Mucosa of descending colon (tissue), 3 donors: ENCODE measurements at regions not wholly inside any gene's neighbourhood (a gene's known extent, or its start where the extent isn't known, plus 50 kb on each side); places are given as distances from the start of the nearest gene placed in this dataset.

Source experiments
- ATAC-seq: fragments of 200-7000 bp; cut with Tn5 transposase; one replicate; pipeline ENCODE4 v1.9.1; 2020; ENCODE audit warnings: mild to moderate bottlenecking, moderate library complexity
- DNase-seq, 3 donors: peaks; one replicate each; pipeline ENCODE4 v3.0.0-alpha.2; 2020
- H3K36me3 ChIP-seq: fragments of 200-600 bp; one replicate; pipeline ENCODE4 v1.8.0; 2021; ENCODE audit warnings: low read depth, mild to moderate bottlenecking
- H3K4me1 ChIP-seq: fragments of 200-600 bp; one replicate; pipeline ENCODE4 v1.8.0; 2021; ENCODE audit warnings: low read depth, mild to moderate bottlenecking
- H3K4me3 ChIP-seq: fragments of 200-600 bp; one replicate; pipeline ENCODE4 v1.8.0; 2021; ENCODE audit warnings: mild to moderate bottlenecking
- H3K9me3 ChIP-seq: fragments of 200-600 bp; one replicate; pipeline ENCODE4 v1.8.0; 2021; ENCODE audit warnings: mild to moderate bottlenecking
- CTCF ChIP-seq: fragments of 200-600 bp; IDR thresholded peaks from one replicate; pipeline ENCODE4 v1.8.0; 2022; ENCODE audit warnings: antibody characterized with exemption, mild to moderate bottlenecking
- intact Hi-C, 2 donors: fragments of 100-400 bp; cut with DNase I in 1 of 2; cut with micrococcal nuclease in 1 of 2; formaldehyde crosslinking; loops; one replicate each; pipeline versions ENCODE4 v1.11.0 to v1.11.1; 2022; cut with DNase I, micrococcal nuclease
- donor health status: DM: no; HTN: no; CAD: no; lungs with moderate emphysema.
- donor health status: DM: no; HTN: no; CAD: no.
- donor health status: DM: no; HTN: yes; CAD: no.

GRCh38 chr4:43089730-43090129 lies 197.2 kb downstream of the GRXCR1 start:
- DNase-seq = no peak
- Histone ChIP-seq H3K9me3 (peaks cover 36% of the 10 kb centered on the region), H3K36me3 (no peaks in the 10 kb centered on the region), H3K4me3 (no peak overlapping the region), H3K4me1 (no peaks in the 10 kb centered on the region)
- TF ChIP-seq CTCF = no peak
- intact Hi-C loops = no loop called here
- no peak for ATAC-seq

GRCh38 chr4:43103048-43103447 lies 210.5 kb downstream of the GRXCR1 start:
- H3K4me3 ChIP-seq = no peak overlapping the region
- intact Hi-C loops = no loop called here
- no peaks in the 10 kb centered on the region for H3K36me3 ChIP-seq
- no peak for ATAC-seq
- H3K9me3 ChIP-seq = peaks cover 9% of the 10 kb centered on the region
- no peaks in the 10 kb centered on the region for H3K4me1 ChIP-seq
- no peak for DNase-seq
- TF ChIP-seq CTCF = no peak

- no peak for TF ChIP-seq CTCF
- H3K4me3 ChIP-seq = no peak overlapping the region
- DNase-seq (no peak), ATAC-seq (no peak)
- intact Hi-C loops = no loop called here
- H3K9me3 ChIP-seq = peaks cover 8% of the 10 kb centered on the region
- no peaks in the 10 kb centered on the region for H3K36me3 ChIP-seq
- H3K4me1 ChIP-seq = no peaks in the 10 kb centered on the region
Observed at GRCh38 chr4:43112139-43112538, 219.6 kb downstream of the GRXCR1 start.

- DNase-seq (no peak), ATAC-seq (no peak)
Observed at GRCh38 chr4:43113196-43113595, 220.7 kb downstream of the GRXCR1 start.

GRCh38 chr4:43126595-43126994 lies 234.1 kb downstream of the GRXCR1 start:
- H3K4me1 ChIP-seq = no peaks in the 10 kb centered on the region
- no peak overlapping the region for H3K4me3 ChIP-seq
- DNase-seq (no peak), ATAC-seq (no peak)
- intact Hi-C loops = no loop called here
- no peak for TF ChIP-seq CTCF
- H3K36me3 ChIP-seq = no peaks in the 10 kb centered on the region
- peaks cover under 1% of the 10 kb centered on the region for H3K9me3 ChIP-seq

More at GRCh38 chr4:43113196-43113595, 220.7 kb downstream of the GRXCR1 start:
- Histone ChIP-seq H3K9me3 (peaks cover 6% of the 10 kb centered on the region), H3K4me3 (no peak overlapping the region), H3K4me1 (no peaks in the 10 kb centered on the region), H3K36me3 (no peaks in the 10 kb centered on the region)
- TF ChIP-seq CTCF = no peak
- intact Hi-C loops = no loop called here
